ENCODE measurements at regions not wholly inside any gene's neighbourhood (a gene's known extent, or its start where the extent isn't known, plus 50 kb on each side); places are given as distances from the start of the nearest gene placed in this dataset.

DNA sequence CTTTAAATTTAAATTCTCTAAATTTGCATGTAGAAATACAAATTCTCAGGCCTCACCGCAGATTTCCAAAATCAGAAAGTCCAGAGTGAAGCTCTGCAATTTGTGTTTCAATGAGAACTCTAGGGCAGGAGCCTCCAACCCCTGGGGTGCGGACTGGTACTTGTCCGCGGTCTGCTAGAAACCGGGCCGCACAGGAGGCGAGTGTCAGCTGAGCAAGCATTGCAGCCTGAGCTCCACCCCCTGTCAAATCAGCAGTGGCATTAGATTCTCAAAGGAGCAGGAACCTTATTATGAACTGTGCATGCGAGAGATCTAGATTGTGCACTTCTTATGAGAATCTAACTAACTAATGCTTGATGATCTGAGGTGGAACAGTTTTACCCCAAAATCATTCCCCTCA lies 203.0 kb upstream of the PCSK2 start:
- no peaks in the 10 kb centered on the region for H3K27me3 ChIP-seq (replicated peaks; ENCODE audit: insufficient read depth)
- DNase-seq (ENCODE audit: low spot score) (no peak), ATAC-seq (ENCODE audit: insufficient number of reproducible peaks, low FRiP score, low read depth) (no peak)
- H3K27ac ChIP-seq = no peak overlapping the region
- no peaks in the 10 kb centered on the region for H3K9me3 ChIP-seq
- no peaks in the 10 kb centered on the region for H3K4me1 ChIP-seq (ENCODE audit: control insufficient read depth in 1 of 2, low read depth in 2 of 2)
- no peak overlapping the region for H3K4me3 ChIP-seq
- no peak for TF ChIP-seq CTCF (IDR thresholded peaks at IDR 0.05)
- H3K36me3 ChIP-seq = no peaks in the 10 kb centered on the region

DNA sequence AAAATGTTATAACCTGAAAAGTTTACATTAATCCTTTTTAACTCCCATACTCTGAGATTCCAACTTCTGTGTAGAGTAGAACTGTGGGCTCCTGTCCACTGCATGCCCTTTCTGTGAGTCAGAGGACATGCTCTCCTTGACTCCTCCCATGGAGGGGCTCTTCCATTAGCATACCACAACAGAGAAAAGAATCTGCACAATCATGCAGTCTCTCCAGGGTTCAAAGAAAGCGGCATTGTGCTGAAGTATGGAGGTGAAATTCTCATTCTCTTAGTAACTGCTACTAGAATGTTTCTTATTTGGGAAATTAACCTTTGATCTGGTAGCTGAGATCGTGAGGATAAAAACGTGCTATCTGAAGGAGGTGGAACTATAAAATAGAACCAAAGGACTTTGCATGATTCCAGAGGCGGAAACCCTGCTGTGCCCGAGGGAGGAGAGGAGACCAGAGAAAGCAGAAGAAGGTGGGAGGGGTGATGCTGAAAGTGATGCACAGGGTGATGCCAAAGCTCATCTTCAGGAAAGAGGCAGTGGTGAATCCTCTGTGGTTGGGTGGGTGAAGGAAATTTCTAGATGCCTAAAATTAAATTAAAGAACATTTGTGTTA lies 202.2 kb upstream of the PCSK2 start:
- H3K27ac ChIP-seq = no peak overlapping the region
- no peak for ATAC-seq (ENCODE audit: insufficient number of reproducible peaks, low FRiP score, low read depth)
- TF ChIP-seq CTCF (IDR thresholded peaks at IDR 0.05) = no peak
- H3K4me3 ChIP-seq = no peak overlapping the region
- no peaks in the 10 kb centered on the region for H3K4me1 ChIP-seq (ENCODE audit: control insufficient read depth in 1 of 2, low read depth in 2 of 2)
- DNase-seq (ENCODE audit: low spot score) = no peak
- H3K36me3 ChIP-seq = no peaks in the 10 kb centered on the region
- H3K27me3 ChIP-seq (replicated peaks; ENCODE audit: insufficient read depth) = no peaks in the 10 kb centered on the region
- no peaks in the 10 kb centered on the region for H3K9me3 ChIP-seq

GRCh38 chr20:17026346-17026745 lies 200.5 kb upstream of the PCSK2 start:
- Histone ChIP-seq H3K4me3 (no peak overlapping the region), H3K4me1 (ENCODE audit: control insufficient read depth in 1 of 2, low read depth in 2 of 2) (no peaks in the 10 kb centered on the region), H3K27ac (no peak overlapping the region), H3K36me3 (no peaks in the 10 kb centered on the region), H3K9me3 (no peaks in the 10 kb centered on the region), H3K27me3 (replicated peaks; ENCODE audit: insufficient read depth) (no peaks in the 10 kb centered on the region)
- DNase-seq (ENCODE audit: low spot score) (no peak), ATAC-seq (ENCODE audit: insufficient number of reproducible peaks, low FRiP score, low read depth) (no peak)
- no peak for TF ChIP-seq CTCF (IDR thresholded peaks at IDR 0.05)

DNA sequence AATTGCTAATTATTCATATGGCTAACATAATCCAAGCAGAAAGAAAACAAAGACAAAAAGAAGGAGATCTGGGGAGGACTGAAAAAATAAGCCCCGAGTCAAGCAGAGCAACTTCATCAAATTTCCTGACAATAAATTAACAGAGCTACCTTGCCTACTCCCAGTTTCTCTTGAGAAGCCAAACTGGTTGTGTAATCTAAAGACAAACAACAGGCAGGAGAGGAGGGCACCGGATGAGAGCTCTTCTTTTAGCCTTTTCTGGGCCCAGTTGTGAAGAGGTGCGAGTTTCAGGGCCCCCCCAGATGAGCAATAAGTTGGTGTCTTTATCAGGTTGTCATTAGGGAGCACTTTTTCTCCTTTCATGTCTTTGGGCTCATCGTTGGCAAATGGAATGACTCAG lies 197.1 kb upstream of the PCSK2 start:
- no peak for DNase-seq (ENCODE audit: low spot score)
- no peak overlapping the region for H3K4me3 ChIP-seq
- H3K27ac ChIP-seq = no peak overlapping the region
- no peaks in the 10 kb centered on the region for H3K36me3 ChIP-seq
- no peaks in the 10 kb centered on the region for H3K9me3 ChIP-seq
- H3K27me3 ChIP-seq (replicated peaks; ENCODE audit: insufficient read depth) = no peaks in the 10 kb centered on the region
- H3K4me1 ChIP-seq (ENCODE audit: control insufficient read depth in 1 of 2, low read depth in 2 of 2) = no peaks in the 10 kb centered on the region
- no peak for ATAC-seq (ENCODE audit: insufficient number of reproducible peaks, low FRiP score, low read depth)
- no peak for TF ChIP-seq CTCF (IDR thresholded peaks at IDR 0.05)

- Histone ChIP-seq H3K27ac (no peak overlapping the region), H3K9me3 (no peaks in the 10 kb centered on the region), H3K4me1 (ENCODE audit: control insufficient read depth in 1 of 2, low read depth in 2 of 2) (no peaks in the 10 kb centered on the region), H3K4me3 (no peak overlapping the region), H3K27me3 (replicated peaks; ENCODE audit: insufficient read depth) (no peaks in the 10 kb centered on the region), H3K36me3 (no peaks in the 10 kb centered on the region)
- no peak for TF ChIP-seq CTCF (IDR thresholded peaks at IDR 0.05)
- DNase-seq (ENCODE audit: low spot score) (no peak), ATAC-seq (ENCODE audit: insufficient number of reproducible peaks, low FRiP score, low read depth) (no peak)
Measured at GRCh38 chr20:17036541-17036940, 190.3 kb upstream of the PCSK2 start.
